ENCODE measurements at regions not wholly inside any gene's neighbourhood (a gene's known extent, or its start where the extent isn't known, plus 50 kb on each side); places are given as distances from the start of the nearest gene placed in this dataset.

DNA sequence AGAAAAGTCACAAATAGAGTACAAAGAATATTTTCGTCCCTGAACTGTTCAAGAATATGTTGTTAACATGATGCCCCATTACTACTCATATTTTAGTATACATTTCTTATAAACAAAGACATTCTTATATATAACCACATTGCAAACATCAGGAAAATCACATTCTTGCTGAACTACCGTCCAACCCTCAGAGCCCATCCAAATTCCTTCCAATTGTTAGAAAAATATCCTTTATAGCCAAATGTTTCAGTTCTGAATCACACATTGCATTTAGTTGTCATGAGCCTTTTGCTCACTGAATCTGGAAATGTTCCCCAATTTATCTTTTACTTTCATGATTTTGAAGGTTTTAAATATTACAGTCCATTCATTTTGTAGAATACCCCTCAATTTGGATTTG lies 467.8 kb upstream of the ARGLU1 start:
- CTCF ChIA-PET: no interaction called here
- Histone ChIP-seq H3K9ac (no peak overlapping the region), H3K79me2 (ENCODE audit: insufficient read depth) (no peaks in the 10 kb centered on the region), H3K9me2 (no peaks in the 10 kb centered on the region), H3K27me3 (ENCODE audit: insufficient read depth) (no peaks in the 10 kb centered on the region), H3K9me3 (no peaks in the 10 kb centered on the region), H4K20me1 (ENCODE audit: insufficient read depth) (no peaks in the 10 kb centered on the region), H3K4me1 (ENCODE audit: control insufficient read depth in 1 of 2, insufficient read depth in 2 of 2, low read depth in 1 of 2, low read length in 1 of 2) (no peaks in the 10 kb centered on the region), H3K4me3 (ENCODE audit: low read depth in 2 of 2, low read length in 1 of 2) (no peak overlapping the region), H3K4me2 (no peak overlapping the region), H3K36me3 (replicated peaks in 1 of 2; ENCODE audit: control insufficient read depth in 1 of 2, insufficient read depth in 2 of 2, low read length in 1 of 2) (no peaks in the 10 kb centered on the region), H2AFZ (ENCODE audit: low read depth) (no peak overlapping the region), H3K27ac (ENCODE audit: low read depth in 2 of 2, low read length in 1 of 2) (no peak overlapping the region), H3F3A (replicated peaks; ENCODE audit: insufficient read depth) (no peaks in the 10 kb centered on the region)
- POLR2A ChIA-PET: no interaction called here
- DNase-seq: no peak
- TF ChIP-seq, protein P1, sequence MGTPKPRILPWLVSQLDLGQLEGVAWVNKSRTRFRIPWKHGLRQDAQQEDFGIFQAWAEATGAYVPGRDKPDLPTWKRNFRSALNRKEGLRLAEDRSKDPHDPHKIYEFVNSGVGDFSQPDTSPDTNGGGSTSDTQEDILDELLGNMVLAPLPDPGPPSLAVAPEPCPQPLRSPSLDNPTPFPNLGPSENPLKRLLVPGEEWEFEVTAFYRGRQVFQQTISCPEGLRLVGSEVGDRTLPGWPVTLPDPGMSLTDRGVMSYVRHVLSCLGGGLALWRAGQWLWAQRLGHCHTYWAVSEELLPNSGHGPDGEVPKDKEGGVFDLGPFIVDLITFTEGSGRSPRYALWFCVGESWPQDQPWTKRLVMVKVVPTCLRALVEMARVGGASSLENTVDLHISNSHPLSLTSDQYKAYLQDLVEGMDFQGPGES (IDR thresholded peaks at IDR 0.05; ENCODE audit: low read depth, low read length): no peak
- TF ChIP-seq EZH2phosphoT487 (IDR thresholded peaks at IDR 0.05; ENCODE audit: borderline replicate concordance, low read depth): no peak
- TF ChIP-seq EP300 (IDR thresholded peaks at IDR 0.05; ENCODE audit: borderline replicate concordance in 1 of 2, low read depth in 1 of 2, low read length in 1 of 2): no peak
- TF ChIP-seq YY1 (IDR thresholded peaks at IDR 0.05; ENCODE audit: low read depth): no peak
- WGBS (ENCODE audit: low lambda C conversion rate): 9% methylated on average over 2 of the region's 2 CpGs

DNA sequence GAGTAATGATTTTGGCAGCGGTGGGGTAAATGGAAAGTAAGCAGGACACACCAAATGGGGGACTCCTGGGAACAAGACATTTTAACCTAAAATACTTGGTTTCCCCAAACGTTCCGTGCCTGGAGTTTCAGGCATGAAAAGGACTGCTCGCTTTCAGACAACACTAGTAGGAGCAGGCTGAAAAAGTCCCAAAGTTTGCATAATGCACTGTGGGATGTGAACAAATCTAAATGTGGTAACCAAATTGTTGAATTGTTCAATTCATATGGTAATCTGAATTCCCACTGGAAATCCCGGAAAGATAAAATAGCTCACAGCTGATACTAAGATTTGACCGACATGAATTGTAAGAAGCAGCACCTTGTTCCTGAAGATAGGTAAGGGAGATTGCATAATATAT lies 467.2 kb upstream of the ARGLU1 start:
- no peaks in the 10 kb centered on the region for H3K27me3 ChIP-seq (ENCODE audit: insufficient read depth)
- H3F3A ChIP-seq (replicated peaks; ENCODE audit: insufficient read depth): no peaks in the 10 kb centered on the region
- no peak overlapping the region for H3K4me3 ChIP-seq (ENCODE audit: low read depth in 2 of 2, low read length in 1 of 2)
- WGBS (ENCODE audit: low lambda C conversion rate): 56% methylated on average over 6 of the region's 6 CpGs
- no peak overlapping the region for H3K4me2 ChIP-seq
- H3K4me1 ChIP-seq (ENCODE audit: control insufficient read depth in 1 of 2, insufficient read depth in 2 of 2, low read depth in 1 of 2, low read length in 1 of 2): no peaks in the 10 kb centered on the region
- no peaks in the 10 kb centered on the region for H3K79me2 ChIP-seq (ENCODE audit: insufficient read depth)
- ChIA-PET CTCF (no interaction called here), POLR2A (no interaction called here)
- no peaks in the 10 kb centered on the region for H3K9me3 ChIP-seq
- DNase-seq: no peak
- H2AFZ ChIP-seq (ENCODE audit: low read depth): no peak overlapping the region
- H3K36me3 ChIP-seq (replicated peaks in 1 of 2; ENCODE audit: control insufficient read depth in 1 of 2, insufficient read depth in 2 of 2, low read length in 1 of 2): no peaks in the 10 kb centered on the region
- no peaks in the 10 kb centered on the region for H3K9me2 ChIP-seq
- H4K20me1 ChIP-seq (ENCODE audit: insufficient read depth): no peaks in the 10 kb centered on the region
- H3K27ac ChIP-seq (ENCODE audit: low read depth in 2 of 2, low read length in 1 of 2): no peak overlapping the region
- TF ChIP-seq GATA2 (CRISPR knock-in tag; IDR thresholded peaks at IDR 0.05) (no peak), EP300 (IDR thresholded peaks at IDR 0.05; ENCODE audit: borderline replicate concordance in 1 of 2, low read depth in 1 of 2, low read length in 1 of 2) (no peak), TAF1 (IDR thresholded peaks at IDR 0.05; ENCODE audit: borderline replicate concordance, low read depth, low read length) (no peak), EZH2phosphoT487 (IDR thresholded peaks at IDR 0.05; ENCODE audit: borderline replicate concordance, low read depth) (no peak), SMC3 (IDR thresholded peaks at IDR 0.05; ENCODE audit: low read depth, low read length) (no peak), YY1 (IDR thresholded peaks at IDR 0.05; ENCODE audit: low read depth) (no peak), NRF1 (IDR thresholded peaks at IDR 0.05; ENCODE audit: low read depth, low read length) (no peak), RXRA (IDR thresholded peaks at IDR 0.05; ENCODE audit: borderline replicate concordance, low read depth) (no peak), GABPA (IDR thresholded peaks at IDR 0.05; ENCODE audit: low read depth) (no peak), TCF12 (IDR thresholded peaks at IDR 0.05) (no peak), POLR2AphosphoS5 (IDR thresholded peaks at IDR 0.05; ENCODE audit: low read depth, low read length) (no peak), JUND (IDR thresholded peaks at IDR 0.05) (no peak)
- TF ChIP-seq, protein P2, sequence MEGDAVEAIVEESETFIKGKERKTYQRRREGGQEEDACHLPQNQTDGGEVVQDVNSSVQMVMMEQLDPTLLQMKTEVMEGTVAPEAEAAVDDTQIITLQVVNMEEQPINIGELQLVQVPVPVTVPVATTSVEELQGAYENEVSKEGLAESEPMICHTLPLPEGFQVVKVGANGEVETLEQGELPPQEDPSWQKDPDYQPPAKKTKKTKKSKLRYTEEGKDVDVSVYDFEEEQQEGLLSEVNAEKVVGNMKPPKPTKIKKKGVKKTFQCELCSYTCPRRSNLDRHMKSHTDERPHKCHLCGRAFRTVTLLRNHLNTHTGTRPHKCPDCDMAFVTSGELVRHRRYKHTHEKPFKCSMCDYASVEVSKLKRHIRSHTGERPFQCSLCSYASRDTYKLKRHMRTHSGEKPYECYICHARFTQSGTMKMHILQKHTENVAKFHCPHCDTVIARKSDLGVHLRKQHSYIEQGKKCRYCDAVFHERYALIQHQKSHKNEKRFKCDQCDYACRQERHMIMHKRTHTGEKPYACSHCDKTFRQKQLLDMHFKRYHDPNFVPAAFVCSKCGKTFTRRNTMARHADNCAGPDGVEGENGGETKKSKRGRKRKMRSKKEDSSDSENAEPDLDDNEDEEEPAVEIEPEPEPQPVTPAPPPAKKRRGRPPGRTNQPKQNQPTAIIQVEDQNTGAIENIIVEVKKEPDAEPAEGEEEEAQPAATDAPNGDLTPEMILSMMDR (IDR thresholded peaks at IDR 0.05): no peak
- TF ChIP-seq, protein P3, sequence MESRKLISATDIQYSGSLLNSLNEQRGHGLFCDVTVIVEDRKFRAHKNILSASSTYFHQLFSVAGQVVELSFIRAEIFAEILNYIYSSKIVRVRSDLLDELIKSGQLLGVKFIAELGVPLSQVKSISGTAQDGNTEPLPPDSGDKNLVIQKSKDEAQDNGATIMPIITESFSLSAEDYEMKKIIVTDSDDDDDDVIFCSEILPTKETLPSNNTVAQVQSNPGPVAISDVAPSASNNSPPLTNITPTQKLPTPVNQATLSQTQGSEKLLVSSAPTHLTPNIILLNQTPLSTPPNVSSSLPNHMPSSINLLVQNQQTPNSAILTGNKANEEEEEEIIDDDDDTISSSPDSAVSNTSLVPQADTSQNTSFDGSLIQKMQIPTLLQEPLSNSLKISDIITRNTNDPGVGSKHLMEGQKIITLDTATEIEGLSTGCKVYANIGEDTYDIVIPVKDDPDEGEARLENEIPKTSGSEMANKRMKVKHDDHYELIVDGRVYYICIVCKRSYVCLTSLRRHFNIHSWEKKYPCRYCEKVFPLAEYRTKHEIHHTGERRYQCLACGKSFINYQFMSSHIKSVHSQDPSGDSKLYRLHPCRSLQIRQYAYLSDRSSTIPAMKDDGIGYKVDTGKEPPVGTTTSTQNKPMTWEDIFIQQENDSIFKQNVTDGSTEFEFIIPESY (IDR thresholded peaks at IDR 0.05; ENCODE audit: borderline replicate concordance, low read depth): no peak
- TF ChIP-seq, protein P4, sequence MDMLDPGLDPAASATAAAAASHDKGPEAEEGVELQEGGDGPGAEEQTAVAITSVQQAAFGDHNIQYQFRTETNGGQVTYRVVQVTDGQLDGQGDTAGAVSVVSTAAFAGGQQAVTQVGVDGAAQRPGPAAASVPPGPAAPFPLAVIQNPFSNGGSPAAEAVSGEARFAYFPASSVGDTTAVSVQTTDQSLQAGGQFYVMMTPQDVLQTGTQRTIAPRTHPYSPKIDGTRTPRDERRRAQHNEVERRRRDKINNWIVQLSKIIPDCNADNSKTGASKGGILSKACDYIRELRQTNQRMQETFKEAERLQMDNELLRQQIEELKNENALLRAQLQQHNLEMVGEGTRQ (IDR thresholded peaks at IDR 0.05; ENCODE audit: borderline replicate concordance, low read depth, low read length): no peak
- no peak overlapping the region for H3K9ac ChIP-seq
